Frontal cortex (tissue), 3 donors: ENCODE measurements at regions not wholly inside any gene's neighbourhood (a gene's known extent, or its start where the extent isn't known, plus 50 kb on each side); places are given as distances from the start of the nearest gene placed in this dataset.
A peak's percentile ranks its signal among the peaks of the same experiment; 100 is the strongest.
"Not testable (repeated sequence)": the region's sequence is repeated elsewhere in the genome, so short reads cannot be mapped to it uniquely, and the experiment has no call there.

Experiments used
- DNase-seq, 2 donors: peaks; one replicate each; pipeline ENCODE4 v3.0.0; 2012; ENCODE audit warnings: low spot score in 2 of 2
- FAIRE-seq: peaks from 2 replicates; lab custom pipeline; 2012; peaks lifted over from hg19 to GRCh38; lab: Jason Lieb, UNC
- donor health status: control.
- donor health status: control.
- donor health status: control.

- FAIRE-seq (no peak), DNase-seq (no peak)
These were observed 2059.4 kb upstream of the CELF4 start for GRCh38 chr18:39624961-39625360.

DNA sequence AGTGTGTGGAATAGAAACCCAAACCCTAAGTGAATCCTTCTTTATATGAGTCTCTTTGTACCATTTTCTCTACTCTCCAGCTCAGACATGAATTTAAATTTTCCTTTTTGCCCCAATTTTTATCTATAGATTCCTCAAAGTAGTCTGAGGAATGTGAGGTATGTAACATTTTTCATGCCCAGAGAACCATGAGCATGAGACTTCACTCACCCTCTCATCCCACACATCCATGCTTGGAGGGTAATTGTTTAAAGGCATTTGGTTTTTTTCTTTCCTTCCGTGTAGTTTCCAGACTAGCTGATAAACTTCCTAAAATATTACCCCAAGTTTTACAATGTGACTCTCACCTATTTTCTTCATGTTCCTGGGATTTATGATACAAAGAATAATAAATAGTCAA, 2056.8 kb upstream of the CELF4 start:
- DNase-seq (no peak), FAIRE-seq (no peak)

GRCh38 chr18:39620551-39621168, 2055.1 kb upstream of the CELF4 start:
- DNase-seq: no peak

GRCh38 chr18:39618265-39619003, 2052.8 kb upstream of the CELF4 start:
- DNase-seq (no peak), FAIRE-seq (no peak)

More at GRCh38 chr18:39620551-39621168, 2055.1 kb upstream of the CELF4 start:
- FAIRE-seq: no peak

- DNase-seq (no peak), FAIRE-seq (no peak)
These were observed 2045.9 kb upstream of the CELF4 start for GRCh38 chr18:39611381-39612100.

GRCh38 chr18:39607034-39607433, 2041.4 kb upstream of the CELF4 start:
- DNase-seq: no peak
- FAIRE-seq: no peak

GRCh38 chr18:39604836-39605235, 2039.2 kb upstream of the CELF4 start:
- DNase-seq: no peak
- no peak for FAIRE-seq

DNA sequence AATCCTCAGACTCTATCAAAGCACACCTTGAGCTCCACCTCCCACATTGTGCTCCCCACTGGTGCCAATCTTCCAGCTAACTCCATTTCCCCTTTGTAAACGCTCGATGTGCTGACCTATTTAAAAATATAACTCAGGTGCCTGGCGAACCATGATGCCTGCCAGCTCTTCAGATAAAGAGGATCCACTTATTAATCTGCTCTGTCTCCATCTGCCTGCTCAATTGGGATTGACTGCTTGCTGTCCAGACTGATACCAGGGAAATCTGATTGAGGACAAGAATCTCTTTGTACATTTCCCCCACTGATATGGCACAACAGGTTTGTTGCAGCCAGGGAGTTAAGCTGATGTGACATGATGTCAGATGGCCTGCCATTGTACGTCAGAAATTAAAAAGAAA, 2036.5 kb upstream of the CELF4 start:
- no peak for DNase-seq

DNA sequence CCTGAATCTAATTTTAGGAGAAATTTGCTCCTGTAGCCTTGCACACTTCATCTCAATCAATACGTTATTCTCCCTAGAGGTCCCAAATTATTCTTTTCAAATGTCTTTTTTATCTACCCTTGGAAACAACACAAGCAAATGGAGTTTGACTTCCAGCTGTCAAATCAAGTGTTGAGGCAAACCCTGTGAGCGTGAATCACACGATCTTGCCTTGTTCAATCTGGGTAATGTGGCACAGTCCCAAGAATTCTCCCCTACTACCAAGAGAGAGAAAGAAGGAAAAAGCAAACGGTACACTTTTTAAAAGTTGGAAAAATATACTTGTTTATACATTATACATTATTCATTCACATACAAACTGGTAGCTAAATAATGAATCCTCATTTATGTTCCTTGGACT, 2035.3 kb upstream of the CELF4 start:
- DNase-seq (no peak), FAIRE-seq (no peak)

More for the DNA sequence above, 2036.5 kb upstream of the CELF4 start:
- FAIRE-seq: no peak

DNA sequence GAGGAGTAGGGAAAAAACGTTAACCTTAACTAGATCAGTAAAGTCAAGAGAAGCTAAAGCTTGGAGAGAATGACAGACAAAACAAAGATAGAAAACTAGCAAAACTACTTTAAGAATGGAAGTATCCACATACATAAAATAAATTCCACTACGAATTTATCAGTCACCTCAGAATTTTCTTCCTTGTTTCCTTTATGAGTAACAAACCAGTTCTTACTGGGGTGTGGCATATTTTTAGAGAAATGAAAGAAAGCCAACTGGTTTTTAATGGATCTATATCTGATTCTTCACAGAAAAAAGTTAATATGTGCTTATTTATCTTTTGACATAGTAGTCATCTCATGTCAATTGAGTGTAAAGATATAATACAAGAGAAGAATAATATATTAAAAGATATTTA, 2033.7 kb upstream of the CELF4 start:
- no peak for DNase-seq
- no peak for FAIRE-seq

- FAIRE-seq: no peak
- DNase-seq: no peak
These were observed 2031.3 kb upstream of the CELF4 start for GRCh38 chr18:39596891-39597290.

- DNase-seq: no peak
- no peak for FAIRE-seq
These were observed 2030.6 kb upstream of the CELF4 start for GRCh38 chr18:39596221-39596620.

DNA sequence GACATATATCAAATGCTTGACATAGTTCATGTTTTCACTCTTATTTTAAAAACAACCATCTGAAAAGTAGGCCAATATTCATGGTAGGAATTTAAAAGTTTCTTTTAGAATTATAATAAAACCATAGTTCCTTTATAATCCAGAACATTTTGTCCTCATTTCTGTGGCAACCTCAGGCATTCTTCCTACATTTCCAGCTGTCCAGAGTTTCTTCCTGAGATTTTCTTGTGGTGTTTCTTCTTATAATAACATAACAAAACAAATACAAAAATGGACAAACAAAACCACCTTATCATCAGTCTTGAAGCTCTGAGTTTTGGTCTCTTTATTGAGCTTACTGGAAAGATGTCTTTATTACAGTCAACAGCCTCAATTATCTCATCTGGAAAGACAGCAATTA, 2028.6 kb upstream of the CELF4 start:
- FAIRE-seq (no peak), DNase-seq (no peak)

DNA sequence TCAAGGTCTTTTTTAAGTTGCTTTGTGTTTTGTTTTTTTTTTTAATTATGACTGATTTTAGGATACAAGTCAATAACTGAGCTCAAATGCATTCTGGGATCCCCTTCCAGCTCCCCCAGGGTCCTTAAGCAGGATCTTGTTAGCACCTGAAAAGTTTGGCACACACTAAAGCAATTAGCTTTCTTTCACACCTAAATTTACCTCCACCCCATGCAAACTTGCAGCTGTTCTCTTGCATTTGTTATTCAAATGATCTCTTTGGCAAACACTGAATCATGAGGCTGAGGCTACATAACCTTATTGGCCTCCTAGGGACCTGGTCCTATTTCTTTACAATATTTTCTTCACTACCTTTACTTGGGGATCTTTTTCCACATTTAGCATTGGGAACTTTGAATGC, 2026.1 kb upstream of the CELF4 start:
- FAIRE-seq: no peak
- DNase-seq: no peak

DNA sequence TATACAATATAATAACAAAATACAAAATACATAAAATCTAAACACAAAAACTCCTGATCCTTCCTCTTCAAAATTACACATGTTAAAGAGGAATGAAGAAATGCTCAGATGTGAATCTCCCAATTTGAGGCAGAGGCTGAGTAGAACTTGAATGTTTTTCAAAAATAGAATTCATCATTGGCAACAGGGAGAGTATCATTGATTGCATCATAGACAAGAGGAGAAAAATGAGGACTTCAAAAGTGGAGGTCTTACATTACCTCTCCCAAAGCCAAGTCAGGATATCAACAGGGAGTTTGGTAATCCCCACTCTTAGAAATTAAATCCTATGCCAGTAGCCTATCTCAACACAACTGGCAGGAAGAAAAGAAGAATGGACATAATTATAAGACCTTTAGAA, 2023.9 kb upstream of the CELF4 start:
- FAIRE-seq (no peak), DNase-seq (no peak)

DNA sequence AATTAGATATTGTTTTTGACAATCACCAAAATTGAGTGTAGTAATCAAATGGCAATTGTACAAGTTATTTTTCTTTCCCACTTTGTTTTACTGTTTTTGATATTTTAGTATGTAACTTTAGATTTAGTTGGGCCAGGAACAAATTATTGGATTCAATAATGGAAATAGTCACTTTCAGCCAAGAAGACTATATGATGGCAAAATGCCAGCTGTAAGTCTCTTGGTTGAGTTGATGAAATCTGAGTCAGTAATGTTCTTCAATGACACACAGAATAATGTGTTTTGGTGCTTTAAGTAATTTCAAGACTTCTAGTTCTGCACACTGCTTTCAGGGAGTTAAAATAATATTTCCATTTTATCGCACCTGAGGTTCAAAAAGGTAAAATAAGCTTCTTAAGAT, 2022.0 kb upstream of the CELF4 start:
- FAIRE-seq: no peak

DNA sequence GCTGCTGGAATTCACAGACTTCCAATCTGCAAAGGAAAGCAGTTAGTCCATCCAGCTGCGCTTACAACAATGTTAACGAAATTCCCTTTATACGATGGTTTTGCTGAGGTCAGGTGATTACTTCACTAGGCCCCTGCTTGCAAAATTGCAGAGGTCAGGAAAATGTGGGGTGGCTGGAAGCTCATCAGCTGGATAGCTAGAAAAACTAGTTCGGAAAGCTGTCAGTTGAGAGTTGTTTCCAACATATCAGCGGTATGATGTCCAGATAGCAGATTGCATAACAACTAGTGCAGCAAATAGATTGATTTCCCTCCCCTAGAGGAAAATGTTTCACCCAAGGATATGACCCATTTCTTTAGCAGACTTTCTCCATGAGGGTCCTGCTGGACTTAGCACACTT, 2021.1 kb upstream of the CELF4 start:
- FAIRE-seq (no peak), DNase-seq (no peak)

More for the DNA sequence above, 2022.0 kb upstream of the CELF4 start:
- DNase-seq: no peak

- no peak for FAIRE-seq
- no peak for DNase-seq
These were observed 2009.3 kb upstream of the CELF4 start for GRCh38 chr18:39574897-39575296.

GRCh38 chr18:39571511-39571910, 2005.9 kb upstream of the CELF4 start:
- peak in 1 of 2 donors; percentile 29 for DNase-seq
- FAIRE-seq: no peak

DNA sequence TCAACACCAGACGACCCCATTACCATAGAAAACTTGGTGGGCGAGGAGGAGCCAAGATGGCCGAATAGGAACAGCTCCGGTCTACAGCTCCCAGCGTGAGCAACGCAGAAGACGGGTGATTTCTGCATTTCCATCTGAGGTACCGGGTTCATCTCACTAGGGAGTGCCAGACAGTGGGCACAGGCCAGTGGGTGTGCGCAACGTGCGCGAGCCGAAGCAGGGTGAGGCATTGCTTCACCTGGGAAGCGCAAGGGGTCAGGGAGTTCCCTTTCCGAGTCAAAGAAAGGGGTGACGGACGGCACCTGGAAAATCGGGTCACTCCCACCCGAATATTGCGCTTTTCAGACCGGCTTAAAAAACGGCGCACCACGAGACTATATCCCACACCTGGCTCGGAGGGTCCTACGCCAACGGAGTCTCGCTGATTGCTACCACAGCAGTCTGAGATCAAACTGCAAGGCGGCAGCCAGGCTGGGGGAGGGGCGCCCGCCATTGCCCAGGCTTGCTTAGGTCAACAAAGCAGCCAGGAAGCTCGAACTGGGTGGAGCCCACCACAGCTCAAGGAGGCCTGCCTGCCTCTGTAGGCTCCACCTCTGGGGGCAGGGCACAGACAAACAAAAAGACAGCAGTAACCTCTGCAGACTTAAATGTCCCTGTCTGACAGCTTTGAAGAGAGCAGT, 2000.1 kb upstream of the CELF4 start:
- not testable (repeated sequence) for FAIRE-seq, DNase-seq

- FAIRE-seq: no peak
These were observed 1999.1 kb upstream of the CELF4 start for GRCh38 chr18:39564716-39565115.

More at GRCh38 chr18:39564716-39565115, 1999.1 kb upstream of the CELF4 start:
- DNase-seq: no peak
